Ishikawa (cell line): ENCODE measurements at regions not wholly inside any gene's neighbourhood (a gene's known extent, or its start where the extent isn't known, plus 50 kb on each side); places are given as distances from the start of the nearest gene placed in this dataset.

Experiments used
- CEBPB ChIP-seq: IDR thresholded peaks from 2 replicates; pipeline ENCODE4 v1.6.1; 2012
- CREB1 ChIP-seq: IDR thresholded peaks from 2 replicates; pipeline ENCODE4 v1.6.1; 2012; ENCODE audit warnings: low read depth
- EP300 ChIP-seq: IDR thresholded peaks from 2 replicates; pipeline ENCODE4 v1.6.1; 2012; ENCODE audit warnings: borderline replicate concordance
- NFIC ChIP-seq: IDR thresholded peaks from 2 replicates; pipeline ENCODE4 v1.6.1; 2012
- RAD21 ChIP-seq: IDR thresholded peaks from 2 replicates; pipeline ENCODE4 v1.6.1; 2012; ENCODE audit warnings: low read depth
- TAF1 ChIP-seq: IDR thresholded peaks from 2 replicates; pipeline ENCODE4 v1.6.1; 2012; ENCODE audit warnings: low read depth, mild to moderate bottlenecking
- TCF12 ChIP-seq: IDR thresholded peaks from 2 replicates; pipeline ENCODE4 v1.6.1; 2012; ENCODE audit warnings: low read depth
- YY1 ChIP-seq: IDR thresholded peaks from 2 replicates; pipeline ENCODE4 v1.6.1; 2012; ENCODE audit warnings: low read depth
- TF ChIP-seq, protein P1 (sequence below): IDR thresholded peaks from 2 replicates; pipeline ENCODE4 v1.6.1; 2012; ENCODE audit warnings: low read depth, mild to moderate bottlenecking
- TF ChIP-seq, protein P2 (sequence below): IDR thresholded peaks from 2 replicates; pipeline ENCODE4 v1.6.1; 2012

DNA sequence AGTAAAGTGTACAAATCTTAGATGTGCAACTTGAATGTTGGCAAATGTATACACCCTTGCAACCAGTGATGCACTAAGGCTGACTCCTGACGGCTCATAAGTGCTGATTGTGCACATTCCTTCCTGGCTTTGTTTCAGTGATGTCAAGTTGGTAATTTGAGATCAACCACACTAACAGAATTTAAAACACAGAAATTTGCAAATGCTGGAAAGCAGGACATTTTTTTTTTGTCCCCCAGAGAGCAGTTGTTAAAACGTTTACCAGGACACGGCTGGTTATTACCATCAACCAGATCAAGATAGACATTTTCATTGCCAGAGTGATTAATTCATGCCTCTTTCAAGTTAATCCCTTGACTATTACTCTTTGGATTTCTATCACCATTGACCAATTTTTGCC lies 735.6 kb downstream of the RFPL4B start:
- no peak for TF ChIP-seq RAD21
- TF ChIP-seq NFIC, result no peak
- TF ChIP-seq TAF1, result no peak
- TF ChIP-seq, protein P1, sequence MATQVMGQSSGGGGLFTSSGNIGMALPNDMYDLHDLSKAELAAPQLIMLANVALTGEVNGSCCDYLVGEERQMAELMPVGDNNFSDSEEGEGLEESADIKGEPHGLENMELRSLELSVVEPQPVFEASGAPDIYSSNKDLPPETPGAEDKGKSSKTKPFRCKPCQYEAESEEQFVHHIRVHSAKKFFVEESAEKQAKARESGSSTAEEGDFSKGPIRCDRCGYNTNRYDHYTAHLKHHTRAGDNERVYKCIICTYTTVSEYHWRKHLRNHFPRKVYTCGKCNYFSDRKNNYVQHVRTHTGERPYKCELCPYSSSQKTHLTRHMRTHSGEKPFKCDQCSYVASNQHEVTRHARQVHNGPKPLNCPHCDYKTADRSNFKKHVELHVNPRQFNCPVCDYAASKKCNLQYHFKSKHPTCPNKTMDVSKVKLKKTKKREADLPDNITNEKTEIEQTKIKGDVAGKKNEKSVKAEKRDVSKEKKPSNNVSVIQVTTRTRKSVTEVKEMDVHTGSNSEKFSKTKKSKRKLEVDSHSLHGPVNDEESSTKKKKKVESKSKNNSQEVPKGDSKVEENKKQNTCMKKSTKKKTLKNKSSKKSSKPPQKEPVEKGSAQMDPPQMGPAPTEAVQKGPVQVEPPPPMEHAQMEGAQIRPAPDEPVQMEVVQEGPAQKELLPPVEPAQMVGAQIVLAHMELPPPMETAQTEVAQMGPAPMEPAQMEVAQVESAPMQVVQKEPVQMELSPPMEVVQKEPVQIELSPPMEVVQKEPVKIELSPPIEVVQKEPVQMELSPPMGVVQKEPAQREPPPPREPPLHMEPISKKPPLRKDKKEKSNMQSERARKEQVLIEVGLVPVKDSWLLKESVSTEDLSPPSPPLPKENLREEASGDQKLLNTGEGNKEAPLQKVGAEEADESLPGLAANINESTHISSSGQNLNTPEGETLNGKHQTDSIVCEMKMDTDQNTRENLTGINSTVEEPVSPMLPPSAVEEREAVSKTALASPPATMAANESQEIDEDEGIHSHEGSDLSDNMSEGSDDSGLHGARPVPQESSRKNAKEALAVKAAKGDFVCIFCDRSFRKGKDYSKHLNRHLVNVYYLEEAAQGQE, result no peak
- TF ChIP-seq, protein P2, sequence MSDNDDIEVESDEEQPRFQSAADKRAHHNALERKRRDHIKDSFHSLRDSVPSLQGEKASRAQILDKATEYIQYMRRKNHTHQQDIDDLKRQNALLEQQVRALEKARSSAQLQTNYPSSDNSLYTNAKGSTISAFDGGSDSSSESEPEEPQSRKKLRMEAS, result no peak
- no peak for TF ChIP-seq CEBPB
- no peak for TF ChIP-seq EP300
- TF ChIP-seq CREB1, result no peak
- no peak for TF ChIP-seq TCF12
- no peak for TF ChIP-seq YY1
